IMR-90 (cell line): ENCODE measurements at regions not wholly inside any gene's neighbourhood (a gene's known extent, or its start where the extent isn't known, plus 50 kb on each side); places are given as distances from the start of the nearest gene placed in this dataset.

Experiments
- ATAC-seq: fragments of 200-7000 bp; cut with Tn5 transposase; 2 replicates; pipeline ENCODE4 v1.9.1; 2020; ENCODE audit warnings: low read depth, mild to moderate bottlenecking, moderate library complexity
- BruUV-seq: library from RNA; stranded (reverse); fragments of 400-500 nt; replicated peaks from 2 replicates; lab custom pipeline; 2021; lab: Mats Ljungman, UMichigan
- CTCF ChIA-PET: fragments of 300-600 bp; formaldehyde crosslinking; extraction: SDS; loops from one replicate; lab custom pipeline; 2021; ENCODE audit warnings: antibody characterized with exemption; lab: Yijun Ruan, JAX
- POLR2A ChIA-PET: fragments of 300-600 bp; sonication (Branson Sonifier 250); formaldehyde crosslinking; loops from one replicate; lab custom pipeline; 2022; ENCODE audit warnings: antibody characterized with exemption; ENCODE audit not compliant: unreplicated experiment; lab: Charles Lee
- DNase-seq: peaks from one replicate; pipeline ENCODE4 v3.0.0; 2013
- H2AFZ ChIP-seq: replicated peaks from 2 replicates; pipeline ENCODE3; 2013; ENCODE audit warnings: low read length, mild to moderate bottlenecking; ENCODE audit not compliant: poor library complexity
- H2AK5ac ChIP-seq: 2 replicates; pipeline ENCODE4 v1.6.1; 2013; ENCODE audit warnings: low read depth, low read length, inconsistent platforms
- H2AK9ac ChIP-seq: replicated peaks from 2 replicates; pipeline ENCODE3; 2013; ENCODE audit warnings: mild to moderate bottlenecking, low read depth, low read length, moderate library complexity; ENCODE audit not compliant: poor library complexity
- H2BK120ac ChIP-seq: 2 replicates; pipeline ENCODE4 v1.6.1; 2013; ENCODE audit warnings: low read depth, low read length, inconsistent platforms
- H2BK15ac ChIP-seq: 3 replicates; pipeline ENCODE4 v1.6.1; 2013; ENCODE audit warnings: low read depth, low read length, inconsistent platforms
- H2BK20ac ChIP-seq: 2 replicates; pipeline ENCODE4 v1.6.1; 2013; ENCODE audit warnings: low read depth, mild to moderate bottlenecking, inconsistent platforms, low read length, moderate library complexity
- H2BK5ac ChIP-seq: 2 replicates; pipeline ENCODE4 v1.6.1; 2013; ENCODE audit warnings: mild to moderate bottlenecking, low read depth, low read length, inconsistent platforms; ENCODE audit not compliant: poor library complexity, severe bottlenecking
- H3K14ac ChIP-seq: replicated peaks from 2 replicates; pipeline ENCODE4 v1.6.1; 2013; ENCODE audit warnings: low read depth, low read length, inconsistent platforms
- H3K18ac ChIP-seq: 2 replicates; pipeline ENCODE4 v1.6.1; 2013; ENCODE audit warnings: low read depth, low read length, control low read depth
- H3K23ac ChIP-seq: 2 replicates; pipeline ENCODE4 v1.6.1; 2013; ENCODE audit warnings: low read depth, low read length, inconsistent platforms
- H3K27ac ChIP-seq: 2 replicates; pipeline ENCODE4 v1.5.1; 2013; ENCODE audit warnings: mild to moderate bottlenecking, control low read depth, low read length; ENCODE audit not compliant: insufficient read depth
- H3K27me3 ChIP-seq: 2 replicates; pipeline ENCODE4 v1.6.1; 2013; ENCODE audit warnings: low read length; ENCODE audit not compliant: control insufficient read depth, insufficient read depth
- H3K36me3 ChIP-seq: 2 replicates; pipeline ENCODE4 v1.6.1; 2013; ENCODE audit warnings: low read length, mixed read lengths; ENCODE audit not compliant: control insufficient read depth, insufficient read depth
- H3K4ac ChIP-seq: 2 replicates; pipeline ENCODE4 v1.6.1; 2013; ENCODE audit warnings: low read depth, low read length, inconsistent platforms
- H3K4me1 ChIP-seq: 2 replicates; pipeline ENCODE4 v1.6.1; 2013; ENCODE audit warnings: low read length, mixed read lengths; ENCODE audit not compliant: control insufficient read depth, insufficient read depth
- H3K4me2 ChIP-seq: 2 replicates; pipeline ENCODE4 v1.6.1; 2013; ENCODE audit warnings: low read depth, mild to moderate bottlenecking, control low read depth, low read length, moderate library complexity
- H3K4me3 ChIP-seq: 2 replicates; pipeline ENCODE4 v1.5.1; 2013; ENCODE audit warnings: low read depth, mild to moderate bottlenecking, control low read depth, low read length, moderate library complexity; ENCODE audit not compliant: insufficient read depth
- H3K56ac ChIP-seq: 2 replicates; pipeline ENCODE4 v1.6.1; 2013; ENCODE audit warnings: low read length, inconsistent platforms; ENCODE audit not compliant: insufficient read depth; ENCODE audit errors: extremely low read depth
- H3K79me1 ChIP-seq, 2 experiments: 2 replicates each; pipeline ENCODE4 v1.6.1; 2013; ENCODE audit warnings: low read length in 2 of 2, inconsistent platforms in 1 of 2, low read depth in 1 of 2
- H3K9ac ChIP-seq: 2 replicates; pipeline ENCODE4 v1.6.1; 2013; ENCODE audit warnings: low read depth, low read length, control low read depth
- H3K9me1 ChIP-seq: 2 replicates; pipeline ENCODE4 v1.6.1; 2013; ENCODE audit warnings: low read length, inconsistent platforms; ENCODE audit not compliant: insufficient read depth
- H3K9me3 ChIP-seq: 2 replicates; pipeline ENCODE4 v1.6.1; 2013; ENCODE audit warnings: low read length; ENCODE audit not compliant: control insufficient read depth, insufficient read depth
- H4K20me1 ChIP-seq: 2 replicates; pipeline ENCODE4 v1.6.1; 2013; ENCODE audit warnings: low read length, inconsistent platforms; ENCODE audit not compliant: insufficient read depth
- H4K5ac ChIP-seq: 2 replicates; pipeline ENCODE4 v1.6.1; 2013; ENCODE audit warnings: mild to moderate bottlenecking, low read depth, low read length, control low read depth
- H4K8ac ChIP-seq, 2 experiments: 2 replicates each; pipeline ENCODE4 v1.6.1; 2013; ENCODE audit warnings: low read depth in 2 of 2, low read length in 2 of 2, control low read depth in 1 of 2, inconsistent platforms in 1 of 2
- H4K91ac ChIP-seq: 2 replicates; pipeline ENCODE4 v1.6.1; 2013; ENCODE audit warnings: low read depth, low read length, inconsistent platforms; ENCODE audit not compliant: insufficient read depth
- BHLHE40 ChIP-seq: fragments of 150-350 bp; IDR thresholded peaks from 2 replicates; pipeline ENCODE4 v1.6.1; 2016; ENCODE audit warnings: mild to moderate bottlenecking, low read depth, low read length
- CEBPB ChIP-seq: IDR thresholded peaks from 2 replicates; pipeline ENCODE4 v1.6.1; 2012; ENCODE audit warnings: low read depth, low read length, improper control_type of control experiment
- CHD1 ChIP-seq: IDR thresholded peaks from 2 replicates; pipeline ENCODE4 v1.6.1; 2012; ENCODE audit warnings: low read depth, low read length, improper control_type of control experiment
- MXI1 ChIP-seq: IDR thresholded peaks from 2 replicates; pipeline ENCODE4 v1.6.1; 2012; ENCODE audit warnings: low read depth, mild to moderate bottlenecking, low read length, moderate library complexity, borderline replicate concordance
- NFE2L2 ChIP-seq: fragments of 150-350 bp; IDR thresholded peaks from 2 replicates; pipeline ENCODE4 v1.6.1; 2016; ENCODE audit warnings: low read depth, mild to moderate bottlenecking, low read length
- POLR2A ChIP-seq: IDR thresholded peaks from 2 replicates; pipeline ENCODE4 v1.6.1; 2012; ENCODE audit warnings: mild to moderate bottlenecking, low read depth, low read length
- RFX5 ChIP-seq: IDR thresholded peaks from 2 replicates; pipeline ENCODE4 v1.8.0; 2012; ENCODE audit warnings: low read depth, mild to moderate bottlenecking, low read length, moderate library complexity
- SMC3 ChIP-seq: fragments of 150-350 bp; IDR thresholded peaks from 2 replicates; pipeline ENCODE4 v1.6.1; 2016; ENCODE audit warnings: low read depth, mild to moderate bottlenecking, antibody characterized with exemption, low read length, moderate library complexity
- WGBS, 2 experiments: methylation state at CpG; one replicate each; pipeline versions ENCODE4 v1.1.5 to v1.1.7; 2013; ENCODE audit warnings: missing lambda C conversion rate in 2 of 2; ENCODE audit not compliant: insufficient read length in 1 of 2; ENCODE audit errors: extremely low coverage in 2 of 2; 5-methylcytosine and 5-hydroxymethylcytosine counted together
- dilution Hi-C: fragments of 300-500 bp; cut with HindIII; formaldehyde crosslinking; loops from one replicate; pipeline ENCODE4 v1.14.3; 2018; ENCODE audit warnings: low sequenced_read_pairs; ENCODE audit not compliant: unreplicated experiment
- in situ Hi-C: fragments of 300-500 bp; cut with MboI; formaldehyde crosslinking; loops from 3 replicates; pipeline ENCODE4 v1.14.3; 2019; ENCODE audit warnings: low sequenced_read_pairs, inconsistent platforms, mixed read lengths
- intact Hi-C: fragments of 100-400 bp; cut with micrococcal nuclease; formaldehyde crosslinking; loops from 2 replicates; pipeline ENCODE4 v1.10.0; 2022
- TF ChIP-seq, protein P1 (sequence below): fragments of 150-350 bp; IDR thresholded peaks from 2 replicates; pipeline ENCODE4 v1.6.1; 2017; ENCODE audit warnings: mild to moderate bottlenecking, antibody characterized with exemption, low read length, low read depth
- TF ChIP-seq, protein P2 (sequence below): fragments of 150-350 bp; IDR thresholded peaks from 2 replicates; pipeline ENCODE4 v1.6.1; 2016; ENCODE audit warnings: low read depth, mild to moderate bottlenecking, low read length, moderate library complexity, borderline replicate concordance

DNA sequence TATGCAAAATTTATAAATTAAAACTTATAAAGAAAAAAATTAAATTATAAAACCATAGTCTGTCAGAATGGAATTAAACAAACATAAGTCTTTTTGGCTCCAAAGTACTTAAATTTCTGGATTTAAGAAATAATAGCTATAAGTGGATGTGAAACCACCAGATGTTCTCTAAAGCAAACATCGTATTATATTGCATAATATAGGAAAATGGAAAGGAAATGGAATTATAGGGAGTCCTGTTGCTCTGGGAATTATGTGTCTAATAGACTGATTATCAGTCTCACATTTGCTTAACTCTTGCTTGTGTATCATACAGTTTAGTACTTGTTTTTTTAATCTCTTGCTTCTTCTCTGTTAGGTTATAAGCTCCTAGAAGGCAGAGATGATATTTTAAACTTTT lies 819.2 kb downstream of the RAPGEF2 start:
- ATAC-seq: no peak
- Histone ChIP-seq H3K9me1 (no peaks in the 10 kb centered on the region), H3K4me2 (no peak overlapping the region), H3K56ac (no peak overlapping the region), H3K4me1 (no peaks in the 10 kb centered on the region), H4K20me1 (no peaks in the 10 kb centered on the region), H2AK9ac (no peak overlapping the region), H2BK120ac (no peak overlapping the region), H3K14ac (no peak overlapping the region), H3K79me1 (no peaks in the 10 kb centered on the region), H3K9me3 (peaks cover 10% of the 10 kb centered on the region), H2BK15ac (no peak overlapping the region), H3K36me3 (no peaks in the 10 kb centered on the region), H3K27me3 (no peaks in the 10 kb centered on the region), H3K18ac (no peak overlapping the region), H3K27ac (no peak overlapping the region), H2AFZ (no peak overlapping the region), H2AK5ac (no peak overlapping the region), H4K5ac (no peak overlapping the region), H2BK5ac (no peak overlapping the region), H3K4ac (no peak overlapping the region), H3K9ac (no peak overlapping the region), H3K23ac (no peak overlapping the region), H4K91ac (no peak overlapping the region), H3K4me3 (no peak overlapping the region), H2BK20ac (no peak overlapping the region), H4K8ac (no peak overlapping the region)
- TF ChIP-seq NFE2L2: no peak
- TF ChIP-seq, protein P1, sequence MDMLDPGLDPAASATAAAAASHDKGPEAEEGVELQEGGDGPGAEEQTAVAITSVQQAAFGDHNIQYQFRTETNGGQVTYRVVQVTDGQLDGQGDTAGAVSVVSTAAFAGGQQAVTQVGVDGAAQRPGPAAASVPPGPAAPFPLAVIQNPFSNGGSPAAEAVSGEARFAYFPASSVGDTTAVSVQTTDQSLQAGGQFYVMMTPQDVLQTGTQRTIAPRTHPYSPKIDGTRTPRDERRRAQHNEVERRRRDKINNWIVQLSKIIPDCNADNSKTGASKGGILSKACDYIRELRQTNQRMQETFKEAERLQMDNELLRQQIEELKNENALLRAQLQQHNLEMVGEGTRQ: no peak
- no peak for TF ChIP-seq RFX5
- no peak for TF ChIP-seq CHD1
- TF ChIP-seq MXI1: no peak
- TF ChIP-seq, protein P2, sequence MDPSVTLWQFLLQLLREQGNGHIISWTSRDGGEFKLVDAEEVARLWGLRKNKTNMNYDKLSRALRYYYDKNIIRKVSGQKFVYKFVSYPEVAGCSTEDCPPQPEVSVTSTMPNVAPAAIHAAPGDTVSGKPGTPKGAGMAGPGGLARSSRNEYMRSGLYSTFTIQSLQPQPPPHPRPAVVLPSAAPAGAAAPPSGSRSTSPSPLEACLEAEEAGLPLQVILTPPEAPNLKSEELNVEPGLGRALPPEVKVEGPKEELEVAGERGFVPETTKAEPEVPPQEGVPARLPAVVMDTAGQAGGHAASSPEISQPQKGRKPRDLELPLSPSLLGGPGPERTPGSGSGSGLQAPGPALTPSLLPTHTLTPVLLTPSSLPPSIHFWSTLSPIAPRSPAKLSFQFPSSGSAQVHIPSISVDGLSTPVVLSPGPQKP: no peak
- TF ChIP-seq BHLHE40: no peak
- TF ChIP-seq SMC3: no peak
- no peak for TF ChIP-seq POLR2A
- no peak for TF ChIP-seq CEBPB
- CTCF ChIA-PET: interaction anchor here (0.6 to 0.8 kb wide), 2 partner anchors 13 to 170 kb away, joined by 3 to 6 read pairs; no protein-coding TSS in a partner anchor
- intact Hi-C loops: no loop called here
- POLR2A ChIA-PET: no interaction called here
- no peak for DNase-seq
- WGBS, 2 experiments: no CpG with 5 or more reads among the region's 1 CpG
- BruUV-seq: no TSS peak
- dilution Hi-C loops: no loop called here
- in situ Hi-C loops: no loop called here
